Small intestine (tissue), 7 donors: ENCODE measurements at regions not wholly inside any gene's neighbourhood (a gene's known extent, or its start where the extent isn't known, plus 50 kb on each side); places are given as distances from the start of the nearest gene placed in this dataset.

Source experiments
- DNase-seq, 2 donors: peaks; one replicate each; pipeline versions ENCODE4 v3.0.0 to v3.0.0-alpha.2; 2013
- FAIRE-seq: peaks from 2 replicates; lab custom pipeline; 2012; peaks lifted over from hg19 to GRCh38; lab: Jason Lieb, UNC
- H3K27ac ChIP-seq, 3 donors: one replicate each; pipeline ENCODE4 v1.5.1; 2013; ENCODE audit warnings: low read length in 2 of 3, mild to moderate bottlenecking in 2 of 3, control low read depth in 1 of 3, inconsistent platforms in 1 of 3, low read depth in 1 of 3, moderate library complexity in 1 of 3
- H3K27me3 ChIP-seq, 3 donors: one replicate each; pipeline ENCODE4 v1.6.1; 2013; ENCODE audit warnings: low read length in 3 of 3, inconsistent platforms in 1 of 3; ENCODE audit not compliant: control insufficient read depth in 3 of 3, insufficient read depth in 3 of 3
- H3K36me3 ChIP-seq, 3 donors: one replicate each; pipeline ENCODE4 v1.6.1; 2013; ENCODE audit warnings: low read length in 3 of 3, inconsistent platforms in 1 of 3, low read depth in 1 of 3, mild to moderate bottlenecking in 1 of 3, moderate library complexity in 1 of 3; ENCODE audit not compliant: control insufficient read depth in 3 of 3, insufficient read depth in 2 of 3
- H3K4me1 ChIP-seq, 3 donors: one replicate each; pipeline ENCODE4 v1.6.1; 2013; ENCODE audit warnings: low read length in 2 of 3, inconsistent platforms in 1 of 3, low read depth in 1 of 3, mild to moderate bottlenecking in 1 of 3, moderate library complexity in 1 of 3; ENCODE audit not compliant: control insufficient read depth in 3 of 3, insufficient read depth in 2 of 3
- H3K4me3 ChIP-seq, 3 donors: one replicate each; pipeline ENCODE4 v1.5.1; 2013; ENCODE audit warnings: low read length in 3 of 3, control low read depth in 1 of 3, inconsistent platforms in 1 of 3, low read depth in 1 of 3, mild to moderate bottlenecking in 1 of 3, moderate library complexity in 1 of 3
- H3K9me3 ChIP-seq, 2 donors: one replicate each; pipeline ENCODE4 v1.6.1; 2013; ENCODE audit warnings: low read depth in 1 of 2, low read length in 1 of 2; ENCODE audit not compliant: control insufficient read depth in 2 of 2, insufficient read depth in 1 of 2
- WGBS, 3 donors: extraction: QIAGEN DNeasy Blood & Tissue Kit; methylation state at CpG; one replicate each; pipeline ENCODE4 v1.1.7; 2013; 5-methylcytosine and 5-hydroxymethylcytosine counted together
- donor health status: healthy with polysubstance abuse.
- donor health status: control.
- donor health status: control.
- donor health status: Bipolar disorder and iron deficiency.
- donor health status: healthy.

DNA sequence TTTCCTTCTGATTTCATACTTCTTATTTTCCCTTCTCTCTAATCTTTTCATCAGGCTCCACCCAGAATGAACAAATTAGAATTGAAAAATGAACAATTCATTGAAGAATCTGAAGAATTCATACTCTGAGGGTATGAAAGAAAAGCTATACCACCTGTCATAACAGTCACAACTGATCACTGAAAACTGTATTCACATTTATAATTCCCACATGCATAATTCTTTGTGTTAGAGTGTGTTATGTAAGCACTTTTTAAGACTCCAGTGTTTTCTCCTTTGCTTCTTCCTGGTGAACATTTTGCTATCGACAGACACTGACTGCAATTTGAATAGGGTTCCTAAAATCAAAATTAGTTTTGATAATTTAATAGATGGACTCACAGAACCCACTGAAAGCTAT is 271.2 kb downstream of the SLC16A7 start:
- 84 to 93% (median 85%) methylated on average over 1 of the region's 1 CpG for WGBS, 3 donors
- Histone ChIP-seq H3K4me3 (no peak overlapping the region), H3K9me3 (no peaks in the 10 kb centered on the region), H3K36me3 (no peaks in the 10 kb centered on the region), H3K27me3 (no peaks in the 10 kb centered on the region), H3K4me1 (no peaks in the 10 kb centered on the region), H3K27ac (no peak overlapping the region)
- no peak for DNase-seq
- FAIRE-seq, result no peak

DNA sequence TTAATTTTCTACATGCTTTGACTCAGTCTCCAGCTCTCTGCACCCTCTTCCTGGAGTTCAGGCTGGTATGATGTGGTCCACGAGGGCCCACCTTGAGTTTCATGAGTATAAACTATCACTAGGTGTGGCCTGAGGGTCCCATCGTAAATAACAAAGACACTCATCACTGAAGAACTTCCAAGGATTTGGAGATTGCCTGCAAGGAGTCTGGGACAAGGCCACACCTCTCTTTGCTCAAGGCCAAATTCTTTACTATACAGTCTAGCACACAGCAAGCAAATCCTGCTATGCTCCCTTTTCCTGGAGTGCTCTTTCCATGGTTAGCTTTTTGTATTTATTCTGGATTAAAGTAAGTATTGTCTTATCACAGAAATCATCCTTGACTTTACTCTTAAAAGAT is 271.9 kb downstream of the SLC16A7 start:
- Histone ChIP-seq H3K4me3 (no peak overlapping the region), H3K9me3 (no peaks in the 10 kb centered on the region), H3K36me3 (no peaks in the 10 kb centered on the region), H3K27ac (no peak overlapping the region), H3K27me3 (no peaks in the 10 kb centered on the region), H3K4me1 (no peaks in the 10 kb centered on the region)
- FAIRE-seq (no peak), DNase-seq (no peak)
- 76 to 81% (median 79%) methylated on average over 2 of the region's 2 CpGs for WGBS, 3 donors

DNA sequence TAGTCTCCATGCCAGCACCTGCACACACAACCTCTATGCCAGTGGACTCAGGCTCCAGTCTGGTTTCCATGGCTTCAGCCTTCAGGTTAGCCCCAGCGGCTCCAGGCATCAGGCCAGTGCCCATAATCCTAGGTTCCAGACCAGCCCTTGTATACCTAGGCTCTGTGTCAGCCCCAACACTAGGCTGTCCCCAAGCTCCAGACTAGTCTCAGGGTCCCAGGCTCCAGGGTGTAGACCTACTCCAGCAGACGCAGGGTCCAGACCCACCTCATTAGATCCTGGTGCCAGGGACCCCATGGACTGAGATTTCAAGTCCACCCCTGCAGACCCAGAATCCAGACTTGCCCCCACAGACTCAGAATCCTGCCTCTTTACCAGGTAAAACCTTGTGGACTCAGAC is 275.9 kb downstream of the SLC16A7 start:
- Histone ChIP-seq H3K9me3 (no peaks in the 10 kb centered on the region), H3K27ac (no peak overlapping the region), H3K36me3 (no peaks in the 10 kb centered on the region), H3K4me1 (no peaks in the 10 kb centered on the region), H3K27me3 (no peaks in the 10 kb centered on the region), H3K4me3 (no peak overlapping the region)
- WGBS, 3 donors, result 89 to 90% (median 89%) methylated on average over 2 of the region's 2 CpGs
- DNase-seq (no peak), FAIRE-seq (no peak)

DNA sequence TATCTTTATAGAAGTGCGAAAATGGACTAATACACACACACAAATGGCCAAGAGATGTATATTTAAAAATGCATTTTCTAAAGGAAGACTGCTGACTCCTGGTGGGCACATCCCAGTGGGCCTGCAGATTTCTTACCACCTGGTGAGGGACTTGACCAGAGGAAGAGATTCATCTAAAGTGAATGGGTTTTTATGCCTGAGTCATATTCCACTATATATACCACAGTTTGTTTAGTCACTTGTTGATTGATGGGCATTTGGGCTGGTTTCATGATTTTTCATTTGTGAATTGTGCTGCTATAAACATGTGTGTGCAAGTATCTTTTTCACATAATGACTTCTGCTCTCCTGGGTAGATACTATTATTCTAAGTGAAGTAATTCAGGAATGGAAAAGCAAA is 277.3 kb downstream of the SLC16A7 start:
- Histone ChIP-seq H3K4me3 (no peak overlapping the region), H3K4me1 (no peaks in the 10 kb centered on the region), H3K9me3 (no peaks in the 10 kb centered on the region), H3K36me3 (no peaks in the 10 kb centered on the region), H3K27me3 (no peaks in the 10 kb centered on the region), H3K27ac (no peak overlapping the region)
- DNase-seq (no peak), FAIRE-seq (no peak)
- 87 to 96% (median 93%) methylated on average over 1 of the region's 1 CpG for WGBS, 3 donors

DNA sequence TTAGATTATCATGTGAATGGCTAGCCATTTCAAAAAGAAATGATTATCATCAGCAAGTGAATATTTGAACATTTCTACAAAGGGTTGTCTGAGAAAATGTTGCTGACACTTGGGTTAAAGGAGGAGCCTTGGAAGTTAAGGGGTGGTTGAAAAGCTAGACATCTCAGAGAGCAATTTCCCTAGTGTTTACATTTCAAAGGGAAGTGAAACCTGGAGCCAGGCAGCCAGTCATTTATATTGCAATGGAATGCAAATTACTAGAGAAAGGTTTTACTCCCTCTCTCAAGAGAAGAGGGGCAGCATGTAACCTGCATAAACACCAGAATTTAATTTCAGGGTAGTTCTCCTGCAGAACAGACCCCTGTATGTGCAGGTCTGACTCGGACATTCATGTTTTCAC is 279.0 kb downstream of the SLC16A7 start:
- Histone ChIP-seq H3K9me3 (no peaks in the 10 kb centered on the region), H3K36me3 (no peaks in the 10 kb centered on the region), H3K27me3 (no peaks in the 10 kb centered on the region), H3K4me1 (no peaks in the 10 kb centered on the region), H3K27ac (no peak overlapping the region), H3K4me3 (no peak overlapping the region)
- WGBS, 3 donors, result 13 to 35% (median 15%) methylated on average over 1 of the region's 1 CpG
- FAIRE-seq, result no peak
- peak; percentile 42 to 52 for DNase-seq

DNA sequence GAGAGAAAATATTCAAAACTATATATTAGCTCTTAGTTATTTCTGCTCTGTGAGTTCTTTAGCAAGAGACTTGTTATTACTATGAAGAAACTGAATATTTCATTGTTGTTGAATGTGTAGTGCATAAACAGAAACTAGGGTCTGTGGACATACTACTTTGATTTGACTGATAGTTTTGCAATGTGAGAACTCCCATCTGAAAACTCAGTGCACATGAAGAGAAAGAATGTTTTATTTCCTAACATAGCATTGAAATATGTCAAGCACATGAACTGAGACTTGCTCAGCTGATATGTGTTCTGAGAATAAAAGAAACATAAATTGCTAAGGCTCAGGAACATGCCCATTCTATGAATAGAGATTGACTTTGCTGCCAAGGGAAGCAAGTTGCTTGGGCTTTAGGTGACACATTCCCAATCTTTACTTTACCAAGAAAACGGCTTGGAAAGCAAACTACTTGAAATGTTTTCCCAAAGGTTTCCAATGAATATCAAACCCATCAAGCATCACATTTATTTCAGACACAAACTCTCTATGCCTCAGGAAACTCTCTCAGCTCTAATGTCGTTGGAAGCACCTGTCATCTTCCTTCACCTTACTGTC is 290.4 kb downstream of the SLC16A7 start:
- FAIRE-seq (no peak), DNase-seq (no peak)
- no peaks in the 10 kb centered on the region for H3K9me3 ChIP-seq
- no peaks in the 10 kb centered on the region for H3K36me3 ChIP-seq
- H3K4me3 ChIP-seq, result no peak overlapping the region
- no peaks in the 10 kb centered on the region for H3K27me3 ChIP-seq
- no peak overlapping the region for H3K27ac ChIP-seq
- H3K4me1 ChIP-seq, result no peaks in the 10 kb centered on the region
- 71 to 74% (median 73%) methylated on average over 2 of the region's 2 CpGs for WGBS, 3 donors

DNA sequence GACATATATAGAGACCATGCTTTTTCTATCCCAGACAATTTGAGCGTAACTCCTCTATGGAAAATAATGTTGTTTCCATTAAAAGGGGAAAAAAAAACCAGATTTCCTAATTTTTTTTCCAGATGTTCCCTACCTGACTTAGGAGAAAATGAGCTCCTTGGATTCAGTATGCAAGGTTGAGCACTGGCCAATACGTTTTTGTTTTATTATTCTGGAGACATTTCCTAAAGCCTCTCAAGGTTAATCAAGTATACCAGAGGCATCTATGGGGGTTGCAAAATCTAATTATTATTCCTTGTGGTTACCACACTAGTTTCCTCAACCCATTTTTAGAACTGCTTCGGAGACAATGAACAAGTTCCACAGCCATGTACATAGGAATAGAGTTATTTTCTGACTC is 291.3 kb downstream of the SLC16A7 start:
- Histone ChIP-seq H3K27me3 (no peaks in the 10 kb centered on the region), H3K4me3 (no peak overlapping the region), H3K27ac (no peak overlapping the region), H3K9me3 (no peaks in the 10 kb centered on the region), H3K4me1 (no peaks in the 10 kb centered on the region), H3K36me3 (no peaks in the 10 kb centered on the region)
- WGBS, 3 donors, result 72 to 78% (median 77%) methylated on average over 3 of the region's 3 CpGs
- no peak for DNase-seq
- FAIRE-seq, result no peak

DNA sequence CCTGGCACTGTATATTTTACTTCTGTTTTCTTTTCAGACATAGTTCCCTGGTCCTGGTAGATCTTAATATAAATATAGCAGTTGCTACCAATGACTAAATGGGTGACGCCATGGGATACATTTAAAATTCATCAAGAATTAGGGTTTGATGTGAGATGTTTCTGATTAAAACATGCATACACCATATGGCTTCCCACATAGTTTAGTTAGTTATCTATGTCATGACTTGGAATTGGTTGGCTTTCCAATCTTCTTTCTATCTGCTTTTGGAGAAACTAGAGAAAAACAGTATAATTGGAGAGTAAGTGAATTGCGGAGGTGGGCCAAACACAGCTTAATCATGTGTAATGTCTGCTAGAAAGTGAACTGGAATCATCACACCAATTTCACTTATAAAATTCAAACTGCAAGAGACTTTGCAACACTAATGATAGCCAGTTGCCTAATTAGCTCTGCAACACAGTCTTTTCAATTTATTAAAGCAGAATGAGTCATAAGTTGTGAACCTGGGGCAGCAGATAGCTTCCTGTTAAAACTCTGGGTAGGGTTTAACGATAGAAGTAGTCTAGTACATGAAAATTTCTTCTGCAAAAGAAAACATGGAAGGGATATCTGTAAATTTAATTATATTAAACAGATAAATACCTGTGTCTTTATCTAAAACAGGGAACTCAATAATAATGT is 295.2 kb downstream of the SLC16A7 start:
- Histone ChIP-seq H3K4me1 (no peaks in the 10 kb centered on the region), H3K27ac (no peak overlapping the region), H3K27me3 (no peaks in the 10 kb centered on the region), H3K36me3 (no peaks in the 10 kb centered on the region), H3K9me3 (no peaks in the 10 kb centered on the region), H3K4me3 (no peak overlapping the region)
- no peak for FAIRE-seq
- DNase-seq, result peak in 1 of 2 donors; percentile 38
- WGBS, 3 donors, result 68 to 82% (median 73%) methylated on average over 3 of the region's 3 CpGs
